NCI-H2107 (cell line): ENCODE measurements at regions not wholly inside any gene's neighbourhood (a gene's known extent, or its start where the extent isn't known, plus 50 kb on each side); places are given as distances from the start of the nearest gene placed in this dataset.

ENCODE experiments used
- DNase-seq: peaks from one replicate; lab custom pipeline; 2025; lab: John Stamatoyannopoulos, UW

- DNase-seq, result no peak
These were observed 571.1 kb upstream of the DIPK2B start for GRCh38 chrX:45771560-45772340.

DNA sequence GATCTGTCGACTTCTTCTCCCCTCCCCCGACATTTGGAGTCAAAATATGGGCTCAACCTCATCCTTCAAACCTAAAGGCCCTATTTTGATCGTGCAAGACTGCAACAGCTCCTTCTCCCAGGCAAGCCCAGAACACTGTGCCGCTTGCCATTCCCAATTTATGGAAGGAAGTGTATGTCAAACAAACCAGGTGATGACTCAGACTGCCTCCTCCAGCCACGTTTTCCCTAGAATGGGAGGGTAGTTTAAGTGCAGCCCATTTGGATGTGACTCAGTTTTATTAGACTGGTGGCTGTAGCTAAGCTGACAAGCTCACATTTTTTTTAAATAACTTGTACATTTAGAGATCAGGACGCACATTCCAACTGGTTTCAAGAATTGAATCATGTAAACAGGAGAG, 570.4 kb upstream of the DIPK2B start:
- DNase-seq, result no peak

DNA sequence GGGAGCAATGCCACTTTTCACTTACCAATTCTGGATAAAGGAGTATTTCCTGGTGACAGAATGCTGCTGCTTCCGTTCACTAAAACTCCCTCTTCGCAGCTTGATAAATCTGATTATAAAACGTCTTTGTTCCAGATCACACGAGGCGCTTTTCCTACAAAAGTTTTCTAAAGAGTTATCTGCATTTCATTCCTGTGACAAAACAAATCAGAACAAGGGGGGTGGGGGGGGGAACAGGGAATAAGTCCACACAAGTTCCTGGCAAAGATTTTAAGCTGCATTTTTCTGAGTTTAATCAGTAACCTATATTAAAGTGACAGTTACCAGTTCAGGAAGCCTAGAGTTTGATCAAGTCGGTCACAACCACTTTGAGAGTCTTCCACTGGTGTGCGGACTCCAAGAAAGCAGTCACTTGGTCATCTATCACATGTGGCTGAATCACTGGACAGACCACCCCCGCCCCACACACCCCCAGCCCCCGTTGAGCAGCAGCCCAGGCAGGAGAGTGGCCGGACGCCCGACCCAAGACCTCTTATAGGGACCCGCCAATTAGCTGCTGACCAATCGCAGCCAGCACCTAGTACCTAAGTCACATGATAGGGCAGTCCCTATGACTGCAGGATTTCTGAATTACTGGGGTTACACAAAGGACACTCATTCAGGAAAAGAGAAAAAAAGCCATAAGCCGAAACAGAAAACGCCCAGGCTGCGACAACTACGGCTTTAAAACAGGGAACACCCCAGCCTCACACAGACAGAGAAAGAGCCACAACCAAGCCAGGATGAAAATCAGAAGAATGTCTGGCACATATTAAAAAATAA, 569.3 kb upstream of the DIPK2B start:
- no peak for DNase-seq

DNA sequence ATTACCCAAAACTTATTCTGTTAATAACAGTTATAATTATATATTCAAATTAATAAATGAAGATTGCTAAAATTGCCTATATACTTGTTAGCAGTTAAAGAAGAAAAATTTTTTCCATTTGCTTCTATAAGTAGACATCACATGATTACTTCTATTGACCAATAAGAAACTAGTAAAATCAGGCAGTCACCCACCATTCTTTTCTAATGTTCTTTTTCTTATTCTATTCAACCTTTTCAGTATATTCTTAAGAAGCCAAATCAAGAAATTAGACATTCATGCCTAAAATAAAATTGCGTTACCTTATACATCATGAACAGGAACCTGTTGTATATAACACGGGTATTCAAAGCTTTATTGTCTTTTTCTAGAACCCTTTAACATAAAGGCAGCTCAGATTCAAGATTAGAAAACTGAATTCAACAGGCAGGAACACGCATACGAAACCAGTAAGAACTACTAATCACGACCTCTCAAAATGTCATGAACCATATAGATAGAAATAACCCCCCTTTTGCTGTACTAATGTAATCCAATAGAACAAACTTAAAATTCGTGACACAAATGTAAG, 568.1 kb upstream of the DIPK2B start:
- no peak for DNase-seq

- DNase-seq, result no peak
These were observed 566.4 kb upstream of the DIPK2B start for GRCh38 chrX:45766981-45767501.

- DNase-seq, result no peak
These were observed 565.1 kb upstream of the DIPK2B start for GRCh38 chrX:45765767-45766166.

DNA sequence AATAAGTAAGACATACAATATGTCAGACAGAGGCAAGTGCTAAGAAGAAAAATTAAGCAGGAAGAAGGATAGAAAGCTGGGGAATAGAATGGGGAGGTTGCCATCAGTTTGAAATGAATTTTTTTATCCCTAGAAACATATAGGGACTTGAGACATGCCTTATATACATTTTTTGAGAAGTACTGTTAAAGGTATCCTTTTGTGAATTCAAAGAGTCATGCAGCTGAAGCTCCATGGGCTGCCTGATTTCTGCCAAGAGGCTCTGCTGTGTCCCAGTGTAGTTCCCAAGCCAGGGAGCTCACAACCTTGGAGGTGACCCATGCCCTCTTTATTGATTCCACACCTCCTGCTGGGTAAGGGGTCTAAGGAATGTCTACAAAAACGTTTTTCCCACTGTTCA, 564.6 kb upstream of the DIPK2B start:
- no peak for DNase-seq

DNA sequence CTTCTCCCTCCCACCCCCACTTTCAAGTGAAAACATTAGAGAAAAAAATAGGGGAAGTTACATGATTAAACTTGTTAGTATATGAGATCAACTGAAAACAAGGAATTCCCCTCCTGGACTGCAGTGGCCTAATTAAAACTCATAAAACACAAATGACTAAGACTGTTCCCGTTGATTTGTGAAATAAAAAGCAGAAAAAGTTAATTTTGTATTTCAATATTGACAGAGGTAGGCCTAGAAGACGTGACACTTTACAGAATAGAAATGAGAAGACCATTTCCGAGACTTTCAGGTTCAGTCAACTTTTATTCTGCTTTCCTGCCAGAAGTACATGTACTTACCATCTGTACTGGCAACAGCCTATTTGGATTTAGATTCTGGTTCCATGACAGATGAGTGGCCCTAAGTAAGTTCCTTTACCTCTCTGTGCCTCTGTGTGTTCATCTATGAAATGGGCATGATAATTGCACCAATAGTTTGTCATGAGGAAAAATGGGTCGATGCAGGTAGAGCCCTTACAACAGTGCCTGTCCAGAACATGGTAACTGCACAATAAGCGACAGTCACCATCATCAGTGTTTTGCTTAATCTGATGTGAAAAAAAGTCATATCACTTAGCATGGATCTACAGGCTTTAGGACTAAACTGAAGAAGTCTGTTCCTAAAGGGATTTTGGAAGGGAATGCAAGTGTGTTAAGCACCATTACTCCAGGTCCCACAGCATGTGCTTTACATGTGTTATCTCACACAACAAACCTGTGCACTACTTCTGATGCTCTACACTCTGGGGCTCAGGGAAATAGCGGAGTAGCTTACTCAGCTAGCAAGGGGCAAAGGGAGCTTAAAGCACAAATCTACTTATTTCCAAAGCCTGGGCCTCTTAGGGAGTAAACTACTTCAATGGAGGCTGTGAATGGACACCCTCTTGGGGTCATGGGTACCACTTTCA, 562.3 kb upstream of the DIPK2B start:
- no peak for DNase-seq

DNA sequence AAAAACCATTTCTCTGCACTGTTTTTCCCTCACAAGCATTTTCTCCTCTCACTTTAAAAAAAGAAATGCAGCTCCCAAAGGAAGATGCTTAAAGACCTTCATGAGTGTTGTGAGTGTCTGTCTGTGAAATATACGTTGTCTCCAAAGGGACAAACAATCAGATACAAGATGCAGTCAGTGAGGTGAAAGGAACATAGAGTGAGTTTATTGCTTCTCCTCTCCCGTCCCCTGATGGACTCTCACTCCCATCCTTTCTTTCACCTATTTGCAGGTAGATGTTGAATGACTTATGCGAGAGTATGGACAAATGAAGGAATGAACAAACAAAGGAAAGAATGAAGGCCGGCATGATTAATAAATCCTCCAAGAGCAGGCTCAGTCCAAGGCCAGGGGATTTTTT, 561.2 kb upstream of the DIPK2B start:
- DNase-seq, result no peak

DNA sequence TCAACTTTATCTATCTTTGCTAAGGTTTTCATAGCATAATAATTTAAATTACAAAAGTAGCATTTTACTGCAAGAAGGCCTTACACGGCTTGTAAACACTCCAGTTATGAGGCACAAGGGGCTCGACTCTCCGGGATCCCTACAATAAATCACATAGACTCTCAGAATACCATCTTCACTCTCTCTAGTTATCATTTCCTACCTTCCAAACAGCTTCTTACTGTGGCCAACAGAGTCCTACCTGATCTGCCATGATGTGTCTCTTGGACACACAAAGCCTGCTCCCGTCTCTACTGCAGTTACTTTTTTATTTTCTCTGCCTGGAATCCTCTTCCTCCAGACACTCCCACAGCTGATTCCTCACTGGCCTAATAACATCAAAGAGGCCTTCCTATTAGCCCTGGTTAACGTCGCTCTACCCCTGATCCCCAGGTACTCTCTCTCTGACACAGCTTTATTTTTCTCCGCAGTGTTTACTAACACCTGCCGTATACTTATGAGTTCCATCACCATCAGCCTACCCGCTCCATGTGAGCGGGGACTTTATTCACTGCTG, 559.6 kb upstream of the DIPK2B start:
- no peak for DNase-seq

DNA sequence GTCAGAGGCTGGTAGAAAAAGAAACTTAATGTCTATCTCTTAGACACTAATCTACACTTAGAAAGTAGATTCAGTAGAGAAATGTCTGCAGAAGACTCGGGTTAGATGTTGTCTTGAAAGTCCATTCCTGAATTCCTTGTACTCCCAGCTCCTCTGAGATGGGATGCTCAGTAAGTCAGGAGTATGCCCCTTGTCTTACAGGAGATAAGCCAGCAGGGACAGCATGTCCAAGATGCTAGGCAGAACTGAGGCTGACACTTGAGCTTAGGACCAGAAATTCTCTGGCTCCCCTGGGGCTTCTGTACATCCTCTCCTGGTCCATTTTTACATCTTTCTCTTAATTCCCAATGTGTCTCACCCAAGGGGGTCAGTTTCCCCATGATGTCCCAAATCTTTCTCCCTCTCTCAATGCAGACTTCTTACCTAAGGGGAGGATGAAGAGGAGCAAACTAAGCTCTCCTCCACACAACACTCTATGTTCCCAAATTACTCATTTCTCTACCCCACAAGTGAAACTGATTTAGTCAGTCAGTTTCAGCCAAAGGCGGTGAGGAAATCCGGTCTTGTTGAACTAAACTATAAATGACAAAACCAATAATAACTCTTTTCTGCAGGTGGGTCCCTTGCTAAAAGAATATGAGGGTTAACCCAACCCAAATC, 558.2 kb upstream of the DIPK2B start:
- DNase-seq, result no peak

- DNase-seq, result no peak
These were observed 557.6 kb upstream of the DIPK2B start for GRCh38 chrX:45758319-45758718.

DNA sequence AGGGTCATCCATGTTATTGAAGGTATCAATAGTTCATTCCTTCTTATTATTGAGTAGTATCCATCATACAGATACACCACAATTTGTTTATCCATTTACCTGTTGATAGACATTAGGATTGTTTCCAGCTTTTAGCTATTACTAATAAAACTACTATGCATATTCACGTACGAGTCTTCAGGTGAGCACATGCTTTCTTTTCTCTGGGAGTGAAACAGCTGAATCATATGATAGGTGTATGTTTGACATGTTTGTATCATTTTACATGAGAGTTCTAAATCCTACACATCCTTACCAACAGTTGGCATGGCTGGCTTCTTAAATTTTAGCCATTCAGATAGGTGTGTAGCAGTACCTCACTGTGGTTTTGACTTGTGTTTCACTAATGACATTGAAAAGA, 556.6 kb upstream of the DIPK2B start:
- DNase-seq, result no peak

- DNase-seq, result peak; percentile 8
These were observed 555.9 kb upstream of the DIPK2B start for GRCh38 chrX:45756557-45756956.

DNA sequence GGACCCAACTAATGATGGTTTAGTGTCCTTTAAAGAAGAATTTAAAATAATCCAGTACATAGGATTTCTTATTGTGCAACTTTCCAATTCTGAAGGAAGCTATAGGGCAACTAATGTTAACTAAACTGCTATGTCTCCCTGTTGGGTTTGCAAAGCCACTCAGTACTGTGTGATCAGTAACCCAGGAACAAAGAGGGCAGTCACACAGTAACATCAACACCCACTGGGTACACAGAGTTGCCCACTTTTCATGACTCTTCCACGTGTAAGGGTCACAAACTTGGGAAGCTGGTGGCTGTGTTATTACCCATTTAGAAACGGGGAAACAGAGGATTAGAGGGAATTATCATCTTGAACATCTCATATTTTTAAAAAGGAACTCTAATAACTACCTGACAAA, 555.0 kb upstream of the DIPK2B start:
- DNase-seq, result no peak

- no peak for DNase-seq
These were observed 550.5 kb upstream of the DIPK2B start for GRCh38 chrX:45751156-45751555.

DNA sequence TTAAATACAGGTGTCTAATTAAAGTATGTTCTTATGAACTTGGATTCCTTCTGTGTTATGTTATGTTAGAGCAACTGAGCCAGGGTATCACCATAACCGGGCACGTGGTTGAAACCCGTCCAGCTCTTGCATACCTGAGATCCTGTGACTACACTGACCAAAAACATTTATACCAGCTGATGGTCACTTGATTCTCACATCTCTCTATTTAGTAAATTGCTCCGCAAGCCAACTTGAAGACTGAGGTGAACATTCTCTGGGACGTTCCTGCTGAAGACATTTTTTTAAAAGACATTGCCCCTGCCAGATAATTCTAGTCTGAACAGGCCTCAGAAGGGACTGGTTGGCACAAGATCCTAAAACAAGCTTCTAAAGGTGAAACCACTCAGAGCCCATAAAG, 550.0 kb upstream of the DIPK2B start:
- DNase-seq, result no peak

GRCh38 chrX:45749375-45749774, 548.7 kb upstream of the DIPK2B start:
- no peak for DNase-seq

DNA sequence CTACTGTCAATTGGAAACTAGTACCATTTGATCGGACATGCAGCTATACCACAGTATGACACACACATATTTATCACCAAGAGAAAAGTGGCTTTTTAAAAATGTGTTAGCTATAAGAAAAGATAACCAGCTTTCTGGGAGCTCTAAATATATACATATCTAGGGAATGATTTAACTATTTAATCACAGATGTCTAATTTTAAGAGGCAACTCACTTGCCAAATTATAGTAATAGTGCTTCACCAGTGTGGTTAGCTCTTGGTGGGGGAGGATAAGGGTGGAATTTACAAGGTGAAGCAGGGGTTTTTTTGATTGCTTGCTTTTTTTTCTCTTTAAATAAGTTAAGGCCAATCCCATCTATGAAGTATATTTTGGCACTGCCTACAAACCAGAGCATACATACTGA, 547.7 kb upstream of the DIPK2B start:
- no peak for DNase-seq

DNA sequence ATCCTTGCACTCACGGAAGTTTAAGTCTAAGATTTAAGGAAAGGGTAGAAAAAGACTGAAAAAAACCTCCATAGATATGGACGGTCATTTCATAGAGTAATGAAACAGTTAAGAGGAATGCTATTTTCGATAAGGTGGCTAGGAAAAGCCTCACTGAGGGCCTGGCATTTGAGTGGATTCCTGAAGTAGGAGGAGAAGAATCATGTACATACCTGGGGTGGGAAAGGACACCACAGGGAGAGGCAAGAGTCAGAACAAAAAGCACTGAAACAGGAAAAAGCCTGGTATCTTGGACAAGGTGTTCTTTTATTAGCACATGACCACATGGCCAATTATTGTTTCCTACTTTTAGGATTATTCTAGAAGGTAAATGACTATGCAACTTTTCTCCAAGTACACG, 547.2 kb upstream of the DIPK2B start:
- no peak for DNase-seq

GRCh38 chrX:45745479-45745878, 544.8 kb upstream of the DIPK2B start:
- no peak for DNase-seq
